ENCODE measurements at regions not wholly inside any gene's neighbourhood (a gene's known extent, or its start where the extent isn't known, plus 50 kb on each side); places are given as distances from the start of the nearest gene placed in this dataset.

DNA sequence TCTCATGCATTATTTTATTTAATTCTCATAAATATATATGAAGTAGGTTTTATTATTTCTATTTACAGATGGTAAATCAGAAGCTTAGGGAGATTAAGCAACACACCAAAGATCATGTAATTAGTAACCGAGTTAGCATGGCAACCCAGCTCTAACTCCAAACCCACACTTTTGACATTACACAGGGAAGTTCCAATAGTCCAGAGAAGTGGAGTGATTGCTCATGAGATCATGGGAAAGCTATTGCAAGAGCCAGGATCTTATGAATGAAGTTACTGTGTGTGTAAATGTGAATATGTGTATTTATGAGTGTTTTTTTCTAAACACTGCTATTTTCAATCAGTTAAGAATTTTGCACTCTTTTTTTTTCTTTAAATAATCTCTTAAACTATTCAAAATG, 225.8 kb upstream of the KIRREL3 start:
- TF ChIP-seq, protein P1, sequence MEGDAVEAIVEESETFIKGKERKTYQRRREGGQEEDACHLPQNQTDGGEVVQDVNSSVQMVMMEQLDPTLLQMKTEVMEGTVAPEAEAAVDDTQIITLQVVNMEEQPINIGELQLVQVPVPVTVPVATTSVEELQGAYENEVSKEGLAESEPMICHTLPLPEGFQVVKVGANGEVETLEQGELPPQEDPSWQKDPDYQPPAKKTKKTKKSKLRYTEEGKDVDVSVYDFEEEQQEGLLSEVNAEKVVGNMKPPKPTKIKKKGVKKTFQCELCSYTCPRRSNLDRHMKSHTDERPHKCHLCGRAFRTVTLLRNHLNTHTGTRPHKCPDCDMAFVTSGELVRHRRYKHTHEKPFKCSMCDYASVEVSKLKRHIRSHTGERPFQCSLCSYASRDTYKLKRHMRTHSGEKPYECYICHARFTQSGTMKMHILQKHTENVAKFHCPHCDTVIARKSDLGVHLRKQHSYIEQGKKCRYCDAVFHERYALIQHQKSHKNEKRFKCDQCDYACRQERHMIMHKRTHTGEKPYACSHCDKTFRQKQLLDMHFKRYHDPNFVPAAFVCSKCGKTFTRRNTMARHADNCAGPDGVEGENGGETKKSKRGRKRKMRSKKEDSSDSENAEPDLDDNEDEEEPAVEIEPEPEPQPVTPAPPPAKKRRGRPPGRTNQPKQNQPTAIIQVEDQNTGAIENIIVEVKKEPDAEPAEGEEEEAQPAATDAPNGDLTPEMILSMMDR (conservative IDR thresholded peaks at IDR 0.05; ENCODE audit: low read length): no peak
- DNase-seq (ENCODE audit: low read depth): no peak
- H3K4me3 ChIP-seq (ENCODE audit: low read length): no peak overlapping the region

DNA sequence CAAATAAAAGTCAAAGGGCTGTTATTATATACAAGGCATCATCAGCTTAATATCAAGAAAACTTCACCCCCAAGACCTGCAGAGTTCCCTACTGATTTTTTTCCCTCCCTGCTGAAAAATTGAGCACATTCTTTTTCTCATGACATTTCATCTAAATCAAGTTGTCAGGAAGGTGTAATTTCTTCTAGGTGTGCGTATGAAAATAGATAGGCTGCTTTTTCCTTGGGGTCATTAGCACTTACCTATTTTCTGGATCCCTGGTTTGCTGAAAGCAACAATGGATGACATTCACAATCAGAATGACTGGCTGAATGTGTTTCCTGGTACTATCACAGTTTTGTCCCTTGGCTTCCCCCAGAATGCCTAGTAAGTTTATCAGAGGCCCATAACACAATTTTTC, 225.0 kb upstream of the KIRREL3 start:
- TF ChIP-seq, protein P1 (conservative IDR thresholded peaks at IDR 0.05; ENCODE audit: low read length): no peak
- H3K4me3 ChIP-seq (ENCODE audit: low read length): no peak overlapping the region
- no peak for DNase-seq (ENCODE audit: low read depth)

DNA sequence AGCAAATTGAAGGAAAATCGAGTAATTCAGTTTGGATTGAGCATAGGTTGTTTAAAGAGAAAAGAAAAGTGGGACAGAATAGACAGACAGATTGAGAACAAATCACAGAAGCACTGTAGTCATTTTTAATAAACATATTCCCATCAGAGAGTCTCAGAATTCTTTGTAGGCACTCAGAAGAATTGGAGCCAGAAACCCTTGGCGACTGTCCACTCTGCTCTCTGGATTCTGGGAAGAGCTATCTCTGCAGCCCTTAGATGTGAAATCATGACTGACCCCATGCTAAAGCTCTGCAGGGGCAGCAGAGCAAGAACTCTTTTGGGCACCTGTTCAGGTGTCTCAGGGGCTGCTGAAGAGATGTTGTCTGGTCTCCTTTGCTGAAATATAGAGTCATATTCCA, 223.7 kb upstream of the KIRREL3 start:
- DNase-seq (ENCODE audit: low read depth): no peak
- TF ChIP-seq, protein P1 (conservative IDR thresholded peaks at IDR 0.05; ENCODE audit: low read length): no peak
- no peak overlapping the region for H3K4me3 ChIP-seq (ENCODE audit: low read length)

DNA sequence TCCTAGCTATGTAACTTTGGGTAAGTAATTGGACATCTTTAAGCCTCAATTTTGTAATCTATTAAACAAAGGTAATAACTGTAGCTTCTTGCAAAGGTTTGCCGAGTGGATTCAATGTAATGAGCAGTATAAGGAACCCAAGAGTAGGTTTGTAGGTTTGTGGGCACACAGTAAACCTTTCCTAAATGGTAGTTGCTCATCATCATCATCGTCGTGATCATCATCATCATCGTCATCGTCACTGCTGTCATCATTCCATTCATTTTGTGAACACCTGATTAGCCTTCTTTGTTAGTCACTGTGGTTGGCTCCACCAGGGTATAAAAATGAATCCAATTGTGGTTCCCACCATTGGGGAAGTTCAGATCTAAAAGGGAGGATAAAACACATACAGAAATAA, 223.1 kb upstream of the KIRREL3 start:
- TF ChIP-seq, protein P1 (conservative IDR thresholded peaks at IDR 0.05; ENCODE audit: low read length): no peak
- no peak for DNase-seq (ENCODE audit: low read depth)
- no peak overlapping the region for H3K4me3 ChIP-seq (ENCODE audit: low read length)

DNA sequence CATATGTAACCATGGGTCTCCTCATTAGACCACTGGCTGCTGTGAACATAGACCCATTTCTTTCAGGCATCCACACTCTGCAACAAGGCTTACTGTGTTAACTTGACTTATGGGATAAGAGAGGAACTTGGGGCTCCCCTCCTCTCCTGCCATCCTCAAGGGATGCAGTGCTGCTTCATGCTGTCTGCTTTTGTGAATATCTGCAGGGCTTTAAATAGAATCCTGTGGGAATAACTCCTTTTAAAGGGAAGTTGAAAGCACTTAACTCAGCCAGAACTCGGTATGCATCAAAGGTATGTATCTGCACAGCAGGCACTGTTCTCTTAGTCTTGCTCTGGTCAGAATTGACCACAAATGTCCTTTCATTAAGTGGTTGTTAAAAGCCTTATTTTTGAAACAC, 222.5 kb upstream of the KIRREL3 start:
- TF ChIP-seq, protein P1 (conservative IDR thresholded peaks at IDR 0.05; ENCODE audit: low read length): no peak
- DNase-seq (ENCODE audit: low read depth): no peak
- H3K4me3 ChIP-seq (ENCODE audit: low read length): no peak overlapping the region

DNA sequence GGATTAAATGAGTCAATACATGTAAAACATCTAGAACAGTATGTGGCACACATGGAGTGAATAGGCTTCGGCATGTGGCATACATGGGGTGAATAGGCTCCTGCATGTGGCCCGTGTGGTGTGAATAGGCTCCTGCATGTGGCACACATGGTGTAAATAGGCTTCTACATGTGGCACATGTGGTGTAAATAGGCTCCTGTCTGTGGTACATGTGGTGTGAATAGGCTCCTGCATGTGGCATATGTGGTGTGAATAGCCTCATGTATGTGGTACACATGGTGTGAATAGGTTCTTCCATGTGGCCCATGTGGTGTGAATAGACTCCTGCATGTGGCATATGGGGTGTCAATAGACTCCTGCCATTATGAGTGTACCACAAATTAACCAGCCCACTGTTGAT, 219.1 kb upstream of the KIRREL3 start:
- H3K4me3 ChIP-seq (ENCODE audit: low read length): no peak overlapping the region
- TF ChIP-seq, protein P1 (conservative IDR thresholded peaks at IDR 0.05; ENCODE audit: low read length): no peak
- DNase-seq (ENCODE audit: low read depth): no peak

DNA sequence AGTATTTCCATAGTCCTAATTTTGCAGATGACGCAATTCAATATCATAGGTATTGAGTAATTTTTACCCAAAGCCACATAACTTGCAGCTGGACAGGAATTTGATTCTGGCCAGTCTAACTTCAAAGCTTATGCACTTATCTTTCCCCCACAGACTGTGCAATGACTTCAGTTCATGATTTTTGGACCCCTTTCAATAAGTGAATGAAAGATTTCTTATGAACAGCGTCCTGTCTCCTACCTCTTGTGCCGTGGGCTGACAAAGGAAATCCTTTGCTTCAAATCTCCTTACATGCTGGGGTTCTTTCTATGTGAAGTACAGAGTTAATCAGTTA, 217.7 kb upstream of the KIRREL3 start:
- no peak overlapping the region for H3K4me3 ChIP-seq (ENCODE audit: low read length)
- TF ChIP-seq, protein P1 (conservative IDR thresholded peaks at IDR 0.05; ENCODE audit: low read length): no peak
- no peak for DNase-seq (ENCODE audit: low read depth)
